GM12864 (cell line): ENCODE measurements at regions not wholly inside any gene's neighbourhood (a gene's known extent, or its start where the extent isn't known, plus 50 kb on each side); places are given as distances from the start of the nearest gene placed in this dataset.
"Not testable (repeated sequence)": the region's sequence is repeated elsewhere in the genome, so short reads cannot be mapped to it uniquely, and the experiment has no call there.

Source experiments
- DNase-seq: peaks from one replicate; pipeline ENCODE4 v3.0.0-alpha.2; 2011; ENCODE audit warnings: low read depth
- H3K4me3 ChIP-seq: 2 replicates; pipeline ENCODE4 v1.5.1; 2011; ENCODE audit warnings: mild to moderate bottlenecking, low read depth, low read length, control low read depth
- CTCF ChIP-seq: IDR thresholded peaks from 2 replicates; pipeline ENCODE4 v1.5.1; 2011; ENCODE audit warnings: low read depth, mild to moderate bottlenecking, moderate library complexity, low read length, control low read depth, inconsistent platforms; ENCODE audit errors: missing control alignments

DNA sequence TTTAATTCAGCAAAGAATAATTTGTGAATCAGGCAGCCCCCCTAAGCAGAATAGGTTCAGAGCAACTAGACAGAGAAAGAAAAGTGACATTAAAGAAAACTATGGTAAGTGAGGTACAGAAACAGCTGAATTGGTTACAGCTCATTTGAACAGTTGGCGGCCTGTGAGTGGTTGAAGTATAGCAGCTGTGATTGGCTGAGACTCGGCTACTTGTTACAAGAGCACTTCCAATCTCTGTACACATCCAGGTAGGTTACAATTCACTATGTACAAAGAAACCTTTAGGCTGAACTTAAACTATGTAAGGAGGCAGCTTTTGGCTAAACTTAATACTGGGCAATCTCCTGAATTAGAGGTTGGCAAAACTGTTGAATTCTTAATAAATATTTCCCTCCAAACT, 171.1 kb upstream of the LHX8 start:
- H3K4me3 ChIP-seq = no peak overlapping the region
- no peak for TF ChIP-seq CTCF
- no peak for DNase-seq

- no peak overlapping the region for H3K4me3 ChIP-seq
- no peak for DNase-seq
- TF ChIP-seq CTCF = no peak
Measured at GRCh38 chr1:74964508-74965102, 169.6 kb upstream of the LHX8 start.

GRCh38 chr1:74969566-74970135, 164.5 kb upstream of the LHX8 start:
- TF ChIP-seq CTCF = no peak
- H3K4me3 ChIP-seq = no peak overlapping the region
- no peak for DNase-seq

GRCh38 chr1:74971982-74972381, 162.2 kb upstream of the LHX8 start:
- DNase-seq = no peak
- no peak overlapping the region for H3K4me3 ChIP-seq
- TF ChIP-seq CTCF = no peak

GRCh38 chr1:74976491-74976890, 157.7 kb upstream of the LHX8 start:
- no peak for TF ChIP-seq CTCF
- no peak for DNase-seq
- H3K4me3 ChIP-seq = no peak overlapping the region

DNA sequence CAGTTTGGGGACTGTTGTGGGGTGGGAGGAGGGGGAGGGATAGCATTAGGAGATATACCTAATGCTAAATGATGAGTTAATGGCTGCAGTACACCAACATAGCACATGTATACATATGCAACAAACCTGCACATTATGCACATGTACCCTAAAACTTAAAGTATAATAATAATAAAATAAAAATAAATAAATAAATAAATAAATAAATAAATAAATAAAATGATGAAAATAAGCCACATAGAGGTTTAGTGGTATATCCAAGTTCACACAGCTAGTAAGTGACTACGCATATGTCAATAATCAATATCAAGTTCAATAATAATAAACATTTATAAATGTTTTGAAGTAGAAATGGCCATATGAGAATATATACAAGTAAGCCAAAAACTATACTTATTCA, 141.7 kb upstream of the LHX8 start:
- not testable (repeated sequence) for H3K4me3 ChIP-seq, DNase-seq

DNA sequence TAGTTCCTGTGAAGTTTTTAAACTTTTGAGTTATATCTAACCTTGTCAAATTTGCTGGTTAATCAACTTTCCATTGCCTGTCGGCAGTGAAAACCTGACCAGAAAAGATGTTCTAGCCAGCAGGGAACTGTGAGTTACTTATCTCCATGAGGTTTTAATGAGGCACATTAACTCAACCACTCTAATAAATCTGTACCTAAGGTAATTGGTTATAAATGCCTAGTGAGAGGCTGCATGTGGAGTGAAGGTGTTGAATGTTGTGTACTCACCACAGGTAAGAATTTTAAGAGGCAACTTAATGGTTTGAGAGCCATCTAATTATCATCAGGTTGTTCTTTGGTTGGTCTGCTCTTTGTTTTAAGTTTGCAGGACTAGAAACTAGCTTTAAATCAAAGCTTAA, 138.4 kb upstream of the LHX8 start:
- TF ChIP-seq CTCF = no peak
- DNase-seq = no peak
- H3K4me3 ChIP-seq = no peak overlapping the region
